ENCODE measurements at regions not wholly inside any gene's neighbourhood (a gene's known extent, or its start where the extent isn't known, plus 50 kb on each side); places are given as distances from the start of the nearest gene placed in this dataset.
A peak's percentile ranks its signal among the peaks of the same experiment; 100 is the strongest.

- peak overlapping the region in 1 of 2 donors; percentile 61 for H3K27ac ChIP-seq
- peaks cover 0 to 10% of the 10 kb centered on the region in 2 donors for H3K9me3 ChIP-seq
- no peaks in the 10 kb centered on the region for H3K27me3 ChIP-seq
- H3K4me1 ChIP-seq = peaks cover 0 to 18% of the 10 kb centered on the region in 2 donors
- no peak overlapping the region for H3K4me3 ChIP-seq
- H3K36me3 ChIP-seq = no peaks in the 10 kb centered on the region
- peak; percentile 85 for DNase-seq (ENCODE audit: low spot score)
- no peak for TF ChIP-seq CTCF (IDR thresholded peaks at IDR 0.05)
Observed at GRCh38 chr16:73126525-73126853, 78.6 kb upstream of the ZFHX3 start.

- Histone ChIP-seq H3K4me3 (no peak overlapping the region), H3K9me3 (peaks cover 0 to 10% of the 10 kb centered on the region in 2 donors), H3K4me1 (peaks cover 0 to 18% of the 10 kb centered on the region in 2 donors), H3K27me3 (no peaks in the 10 kb centered on the region), H3K36me3 (no peaks in the 10 kb centered on the region), H3K27ac (peak overlapping the region in 1 of 2 donors; percentile 61)
- TF ChIP-seq CTCF (IDR thresholded peaks at IDR 0.05) = no peak
- no peak for DNase-seq (ENCODE audit: low spot score)
Observed at GRCh38 chr16:73125850-73126524, 78.1 kb upstream of the ZFHX3 start.

DNA sequence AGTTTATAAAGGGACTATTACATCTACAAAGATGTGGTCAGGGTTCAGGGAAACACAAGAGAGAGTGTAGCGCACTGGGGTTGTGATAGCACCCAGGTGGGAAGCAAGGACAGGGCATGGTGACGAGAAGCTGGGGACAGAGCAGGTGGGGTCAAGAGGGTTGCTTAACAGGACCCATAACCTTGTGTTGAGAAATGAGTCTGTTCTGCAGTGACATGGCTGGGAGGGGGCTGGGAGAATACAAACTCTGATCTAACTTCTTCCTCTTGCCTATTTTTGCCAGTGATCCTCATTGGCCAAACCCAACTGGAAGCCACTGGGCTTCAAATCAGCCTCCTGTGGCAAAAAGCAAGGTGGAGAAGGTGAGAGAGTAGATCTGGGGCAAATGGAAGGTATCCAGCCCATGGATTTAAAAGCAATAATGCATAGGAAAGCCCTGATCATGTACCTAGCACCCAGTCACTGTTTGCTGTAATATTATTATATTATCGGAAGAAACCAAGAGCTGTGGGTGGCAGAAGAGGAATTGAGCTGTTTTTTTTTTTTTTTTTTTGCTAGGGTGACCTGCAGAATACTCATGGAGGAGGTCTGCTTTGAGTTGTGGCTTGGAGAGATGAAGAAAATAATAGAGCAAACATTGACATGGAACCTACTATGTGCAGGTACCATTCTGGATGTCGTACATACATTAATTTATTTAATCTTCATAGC is 76.9 kb upstream of the ZFHX3 start:
- H3K27me3 ChIP-seq = no peaks in the 10 kb centered on the region
- H3K36me3 ChIP-seq = no peaks in the 10 kb centered on the region
- no peak for DNase-seq (ENCODE audit: low spot score)
- no peak overlapping the region for H3K4me3 ChIP-seq
- peaks cover 0 to 10% of the 10 kb centered on the region in 2 donors for H3K9me3 ChIP-seq
- peaks cover 0 to 18% of the 10 kb centered on the region in 2 donors for H3K4me1 ChIP-seq
- TF ChIP-seq CTCF (IDR thresholded peaks at IDR 0.05) = no peak
- H3K27ac ChIP-seq = no peak overlapping the region

- no peak for TF ChIP-seq CTCF (IDR thresholded peaks at IDR 0.05)
- no peak for DNase-seq (ENCODE audit: low spot score)
- H3K4me1 ChIP-seq = peaks cover 0 to 18% of the 10 kb centered on the region in 2 donors
- H3K27ac ChIP-seq = peak overlapping the region in 1 of 2 donors; percentile 53
- no peak overlapping the region for H3K4me3 ChIP-seq
- no peaks in the 10 kb centered on the region for H3K27me3 ChIP-seq
- no peaks in the 10 kb centered on the region for H3K36me3 ChIP-seq
- H3K9me3 ChIP-seq = peaks cover 0 to 10% of the 10 kb centered on the region in 2 donors
Observed at GRCh38 chr16:73124097-73124652, 76.2 kb upstream of the ZFHX3 start.

GRCh38 chr16:73122604-73123391 is 74.9 kb upstream of the ZFHX3 start:
- H3K36me3 ChIP-seq = no peaks in the 10 kb centered on the region
- H3K4me3 ChIP-seq = no peak overlapping the region
- peaks cover 3 to 9% of the 10 kb centered on the region in 2 donors for H3K9me3 ChIP-seq
- peak overlapping the region; percentile 57 to 60 for H3K27ac ChIP-seq
- TF ChIP-seq CTCF (IDR thresholded peaks at IDR 0.05) = no peak
- peaks cover 0 to 18% of the 10 kb centered on the region in 2 donors for H3K4me1 ChIP-seq
- DNase-seq (ENCODE audit: low spot score) = peak; percentile 65
- no peaks in the 10 kb centered on the region for H3K27me3 ChIP-seq
